COR-L47 (cell line): ENCODE measurements at regions not wholly inside any gene's neighbourhood (a gene's known extent, or its start where the extent isn't known, plus 50 kb on each side); places are given as distances from the start of the nearest gene placed in this dataset.

Experiments used
- DNase-seq: peaks from one replicate; lab custom pipeline; 2025; lab: John Stamatoyannopoulos, UW

- no peak for DNase-seq
Observed at GRCh38 chr21:26224366-26224765, 53.8 kb upstream of the APP start.
